ENCODE measurements at regions not wholly inside any gene's neighbourhood (a gene's known extent, or its start where the extent isn't known, plus 50 kb on each side); places are given as distances from the start of the nearest gene placed in this dataset.

DNA sequence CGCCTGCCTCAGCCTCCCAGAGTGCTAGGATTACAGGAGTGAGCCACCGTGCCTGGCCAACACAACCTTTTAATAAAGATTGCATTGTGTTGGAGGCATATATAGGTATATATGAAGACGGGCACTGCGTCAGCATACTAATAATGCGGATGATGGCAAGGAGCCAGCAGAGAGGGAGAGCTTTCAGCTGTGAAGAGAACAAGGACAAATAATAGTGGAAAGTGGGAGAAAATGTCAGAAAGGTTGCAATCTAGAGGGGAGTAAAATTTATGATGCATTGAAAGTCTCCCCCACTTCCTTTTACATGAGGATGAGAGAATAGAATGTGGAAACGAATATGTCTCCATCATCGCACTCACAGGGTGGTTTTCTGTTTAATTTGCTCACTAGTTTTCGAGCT, 170.5 kb upstream of the TBL1XR1 start:
- no peak for DNase-seq
- Histone ChIP-seq H3K9ac (ENCODE audit: low read length) (no peak overlapping the region), H3F3A (ENCODE audit: insufficient read depth, low read length) (no peaks in the 10 kb centered on the region), H3K79me2 (ENCODE audit: low read length) (no peaks in the 10 kb centered on the region), H3K27me3 (replicated peaks; ENCODE audit: insufficient read depth, low read length) (no peaks in the 10 kb centered on the region), H3K9me3 (replicated peaks; ENCODE audit: insufficient read depth, low read length) (no peaks in the 10 kb centered on the region), H3K4me3 (ENCODE audit: low read length) (no peak overlapping the region), H3K9me2 (replicated peaks; ENCODE audit: insufficient read depth, low read length) (no peaks in the 10 kb centered on the region), H2AFZ (ENCODE audit: low read length) (no peak overlapping the region), H3K4me2 (ENCODE audit: low read depth, low read length) (no peak overlapping the region), H3K27ac (ENCODE audit: low read length) (no peak overlapping the region), H4K20me1 (ENCODE audit: insufficient read depth, low read length) (no peaks in the 10 kb centered on the region), H3K36me3 (replicated peaks; ENCODE audit: insufficient read depth, low read length) (no peaks in the 10 kb centered on the region), H3K4me1 (ENCODE audit: low read length) (peaks cover 7% of the 10 kb centered on the region)
- TF ChIP-seq EZH2phosphoT487 (IDR thresholded peaks at IDR 0.05; ENCODE audit: low read length): no peak
- TF ChIP-seq, protein P1, sequence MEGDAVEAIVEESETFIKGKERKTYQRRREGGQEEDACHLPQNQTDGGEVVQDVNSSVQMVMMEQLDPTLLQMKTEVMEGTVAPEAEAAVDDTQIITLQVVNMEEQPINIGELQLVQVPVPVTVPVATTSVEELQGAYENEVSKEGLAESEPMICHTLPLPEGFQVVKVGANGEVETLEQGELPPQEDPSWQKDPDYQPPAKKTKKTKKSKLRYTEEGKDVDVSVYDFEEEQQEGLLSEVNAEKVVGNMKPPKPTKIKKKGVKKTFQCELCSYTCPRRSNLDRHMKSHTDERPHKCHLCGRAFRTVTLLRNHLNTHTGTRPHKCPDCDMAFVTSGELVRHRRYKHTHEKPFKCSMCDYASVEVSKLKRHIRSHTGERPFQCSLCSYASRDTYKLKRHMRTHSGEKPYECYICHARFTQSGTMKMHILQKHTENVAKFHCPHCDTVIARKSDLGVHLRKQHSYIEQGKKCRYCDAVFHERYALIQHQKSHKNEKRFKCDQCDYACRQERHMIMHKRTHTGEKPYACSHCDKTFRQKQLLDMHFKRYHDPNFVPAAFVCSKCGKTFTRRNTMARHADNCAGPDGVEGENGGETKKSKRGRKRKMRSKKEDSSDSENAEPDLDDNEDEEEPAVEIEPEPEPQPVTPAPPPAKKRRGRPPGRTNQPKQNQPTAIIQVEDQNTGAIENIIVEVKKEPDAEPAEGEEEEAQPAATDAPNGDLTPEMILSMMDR (IDR thresholded peaks at IDR 0.05; ENCODE audit: low read length): no peak
- no peak for TF ChIP-seq EZH2 (optimal IDR thresholded peaks at IDR 0.05; ENCODE audit: low read depth, low read length)

DNA sequence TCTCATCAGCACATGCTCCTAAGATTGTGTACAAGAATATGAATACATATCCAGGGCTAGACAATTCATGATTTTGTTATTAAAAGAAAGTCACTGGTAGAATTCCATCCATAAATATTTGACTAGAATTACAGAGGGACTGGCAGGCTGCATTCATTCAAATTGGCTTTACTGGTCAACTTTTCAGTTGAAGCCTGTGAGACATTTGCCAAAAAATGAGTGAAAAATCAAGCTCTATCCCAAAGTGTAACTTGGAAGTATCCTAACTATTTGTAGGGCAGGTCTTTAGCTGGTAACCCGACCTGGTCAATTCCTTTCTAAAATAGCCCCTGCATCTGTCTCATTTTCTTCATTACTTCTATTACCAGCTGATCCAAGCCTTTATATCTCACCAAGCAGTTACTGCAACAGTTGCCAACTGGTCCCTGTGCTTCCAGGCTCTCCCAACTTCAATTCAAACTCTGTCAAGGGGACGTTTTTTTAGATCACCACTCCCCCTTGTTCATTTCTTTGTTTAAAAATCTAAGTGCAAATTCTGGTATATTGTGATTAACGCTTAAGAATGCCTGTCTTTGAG, 173.1 kb upstream of the TBL1XR1 start:
- no peaks in the 10 kb centered on the region for H3K4me1 ChIP-seq (ENCODE audit: low read length)
- H3K27me3 ChIP-seq (replicated peaks; ENCODE audit: insufficient read depth, low read length): no peaks in the 10 kb centered on the region
- no peaks in the 10 kb centered on the region for H3K9me3 ChIP-seq (replicated peaks; ENCODE audit: insufficient read depth, low read length)
- H3K4me3 ChIP-seq (ENCODE audit: low read length): no peak overlapping the region
- no peaks in the 10 kb centered on the region for H3K9me2 ChIP-seq (replicated peaks; ENCODE audit: insufficient read depth, low read length)
- H4K20me1 ChIP-seq (ENCODE audit: insufficient read depth, low read length): no peaks in the 10 kb centered on the region
- H3K9ac ChIP-seq (ENCODE audit: low read length): no peak overlapping the region
- no peak overlapping the region for H3K27ac ChIP-seq (ENCODE audit: low read length)
- no peaks in the 10 kb centered on the region for H3K36me3 ChIP-seq (replicated peaks; ENCODE audit: insufficient read depth, low read length)
- no peak overlapping the region for H2AFZ ChIP-seq (ENCODE audit: low read length)
- no peaks in the 10 kb centered on the region for H3F3A ChIP-seq (ENCODE audit: insufficient read depth, low read length)
- H3K79me2 ChIP-seq (ENCODE audit: low read length): no peaks in the 10 kb centered on the region
- H3K4me2 ChIP-seq (ENCODE audit: low read depth, low read length): no peak overlapping the region
- peak; percentile 3 for DNase-seq
- TF ChIP-seq, protein P1 (IDR thresholded peaks at IDR 0.05; ENCODE audit: low read length): no peak
- TF ChIP-seq EZH2phosphoT487 (IDR thresholded peaks at IDR 0.05; ENCODE audit: low read length) (no peak), EZH2 (optimal IDR thresholded peaks at IDR 0.05; ENCODE audit: low read depth, low read length) (no peak)

DNA sequence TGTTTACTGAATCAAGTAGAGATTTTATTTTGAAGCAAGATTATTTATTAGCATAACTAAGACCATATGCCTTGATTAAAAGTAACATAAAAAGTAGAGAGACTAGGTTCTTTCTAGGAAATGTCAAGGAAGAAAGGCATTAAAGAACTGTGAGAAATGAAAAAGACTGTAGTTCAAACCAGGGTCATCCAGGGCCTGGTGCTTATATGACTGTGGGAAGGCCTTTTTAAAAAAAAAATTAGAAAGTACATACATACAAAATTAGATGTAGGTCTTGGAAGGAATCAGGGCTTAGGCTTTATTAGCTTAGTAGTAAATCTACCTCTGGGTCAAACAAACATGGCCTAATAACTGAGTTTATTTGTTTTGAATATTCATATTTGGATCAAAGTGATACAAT, 173.9 kb upstream of the TBL1XR1 start:
- Histone ChIP-seq H3K4me1 (ENCODE audit: low read length) (no peaks in the 10 kb centered on the region), H3K4me2 (ENCODE audit: low read depth, low read length) (no peak overlapping the region), H4K20me1 (ENCODE audit: insufficient read depth, low read length) (no peaks in the 10 kb centered on the region), H3K9me3 (replicated peaks; ENCODE audit: insufficient read depth, low read length) (no peaks in the 10 kb centered on the region), H3K27ac (ENCODE audit: low read length) (no peak overlapping the region), H3K9ac (ENCODE audit: low read length) (no peak overlapping the region), H2AFZ (ENCODE audit: low read length) (no peak overlapping the region), H3K36me3 (replicated peaks; ENCODE audit: insufficient read depth, low read length) (no peaks in the 10 kb centered on the region), H3K79me2 (ENCODE audit: low read length) (no peaks in the 10 kb centered on the region), H3K27me3 (replicated peaks; ENCODE audit: insufficient read depth, low read length) (no peaks in the 10 kb centered on the region), H3K4me3 (ENCODE audit: low read length) (no peak overlapping the region), H3F3A (ENCODE audit: insufficient read depth, low read length) (no peaks in the 10 kb centered on the region), H3K9me2 (replicated peaks; ENCODE audit: insufficient read depth, low read length) (no peaks in the 10 kb centered on the region)
- TF ChIP-seq EZH2 (optimal IDR thresholded peaks at IDR 0.05; ENCODE audit: low read depth, low read length) (no peak), EZH2phosphoT487 (IDR thresholded peaks at IDR 0.05; ENCODE audit: low read length) (no peak)
- TF ChIP-seq, protein P1 (IDR thresholded peaks at IDR 0.05; ENCODE audit: low read length): no peak
- DNase-seq: peak; percentile 2

Measured in MM.1S (cell line).